Activated T-helper 17 cell treated with anti-CD3 and anti-CD28 coated beads, Interleukin-2, amount 50 U/mL, for 72 hours (primary cell): ENCODE measurements at regions not wholly inside any gene's neighbourhood (a gene's known extent, or its start where the extent isn't known, plus 50 kb on each side); places are given as distances from the start of the nearest gene placed in this dataset.

Experiments used
- ATAC-seq: fragments of 150-1000 bp; cut with Tn5 transposase; replicated peaks from 2 replicates; pipeline ENCODE4 v1.10.0; 2021; ENCODE audit warnings: mild to moderate bottlenecking, moderate library complexity
- H3K27ac Mint-ChIP-seq: one replicate; pipeline ENCODE4 v1.8.0; 2022; ENCODE audit warnings: mixed read lengths
- H3K27me3 Mint-ChIP-seq: one replicate; pipeline ENCODE4 v1.8.0; 2022; ENCODE audit warnings: mixed read lengths
- H3K36me3 Mint-ChIP-seq: one replicate; pipeline ENCODE4 v1.8.0; 2022; ENCODE audit warnings: low read depth, mild to moderate bottlenecking, mixed read lengths
- H3K4me1 Mint-ChIP-seq: one replicate; pipeline ENCODE4 v1.8.0; 2022; ENCODE audit warnings: mixed read lengths
- H3K4me3 Mint-ChIP-seq: one replicate; pipeline ENCODE4 v1.8.0; 2022; ENCODE audit warnings: mild to moderate bottlenecking, mixed read lengths
- H3K9me3 Mint-ChIP-seq: one replicate; pipeline ENCODE4 v1.8.0; 2022; ENCODE audit warnings: mixed read lengths

- Mint-ChIP-seq H3K4me1 (peaks cover 29% of the 10 kb centered on the region), H3K27ac (no peak overlapping the region), H3K9me3 (no peaks in the 10 kb centered on the region), H3K4me3 (peak overlapping the region; percentile 61), H3K36me3 (peaks cover 6% of the 10 kb centered on the region), H3K27me3 (no peaks in the 10 kb centered on the region)
- ATAC-seq: no peak
These were observed 78.3 kb downstream of the NDUFS5 start for GRCh38 chr1:39104158-39105060.

- Mint-ChIP-seq H3K4me3 (peak overlapping the region; percentile 61), H3K27me3 (no peaks in the 10 kb centered on the region), H3K36me3 (peaks cover 6% of the 10 kb centered on the region), H3K9me3 (no peaks in the 10 kb centered on the region), H3K27ac (peak overlapping the region; percentile 84), H3K4me1 (peaks cover 30% of the 10 kb centered on the region)
- peak; percentile 63 for ATAC-seq
These were observed 79.1 kb downstream of the NDUFS5 start for GRCh38 chr1:39105061-39105840.

DNA sequence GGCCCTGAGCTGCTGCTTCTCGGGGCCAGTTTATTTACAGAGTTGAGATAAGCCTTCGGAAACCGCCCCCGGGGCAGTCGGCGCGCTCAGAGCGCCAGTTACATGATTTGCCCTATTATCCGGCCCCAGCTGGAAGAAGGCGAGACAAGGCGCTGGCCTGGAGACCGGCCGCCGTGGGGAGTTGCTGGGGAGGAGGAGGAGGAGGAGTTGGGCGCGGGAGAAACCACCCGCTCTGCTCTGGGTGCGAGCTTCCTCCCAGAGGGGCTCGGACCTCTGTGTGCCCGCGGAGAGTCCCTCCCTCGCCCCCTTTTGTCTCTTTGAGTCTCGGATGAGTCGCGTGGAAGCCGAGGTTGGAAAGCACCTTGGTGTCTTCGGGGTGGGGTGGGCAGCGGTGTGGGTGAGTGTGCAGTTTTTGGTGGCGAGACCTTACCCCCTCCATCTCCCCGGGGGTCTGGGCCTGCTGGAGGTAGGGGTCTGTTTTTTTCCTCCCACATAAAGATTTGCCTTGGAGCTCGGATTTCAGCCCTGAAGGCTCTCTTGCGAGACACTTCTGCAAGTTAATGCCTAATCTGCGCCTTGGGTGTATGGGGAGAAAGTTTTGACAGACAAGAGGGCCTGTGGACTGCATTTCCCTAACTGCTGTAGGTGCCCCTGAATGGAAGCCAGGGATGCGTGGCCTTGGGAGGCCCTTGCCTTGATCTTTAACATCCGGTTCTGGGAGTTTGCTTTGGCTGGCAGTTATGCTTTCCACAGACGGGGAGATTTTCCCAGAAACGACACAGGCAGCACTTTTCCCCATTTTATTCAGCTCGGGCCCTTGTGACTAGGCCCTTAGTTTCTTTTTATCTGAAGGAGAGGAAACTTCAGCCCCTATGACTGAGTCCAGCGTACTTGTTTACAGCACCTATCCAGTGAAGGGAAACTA, 80.0 kb downstream of the NDUFS5 start:
- H3K27me3 Mint-ChIP-seq: no peaks in the 10 kb centered on the region
- peaks cover 34% of the 10 kb centered on the region for H3K4me1 Mint-ChIP-seq
- no peaks in the 10 kb centered on the region for H3K9me3 Mint-ChIP-seq
- ATAC-seq: peak; percentile 37
- H3K36me3 Mint-ChIP-seq: peaks cover 6% of the 10 kb centered on the region
- H3K27ac Mint-ChIP-seq: peak overlapping the region; percentile 84
- no peak overlapping the region for H3K4me3 Mint-ChIP-seq

- Mint-ChIP-seq H3K9me3 (no peaks in the 10 kb centered on the region), H3K4me3 (no peak overlapping the region), H3K36me3 (peaks cover 6% of the 10 kb centered on the region), H3K27ac (peak overlapping the region; percentile 84), H3K27me3 (no peaks in the 10 kb centered on the region), H3K4me1 (peaks cover 34% of the 10 kb centered on the region)
- ATAC-seq: no peak
These were observed 80.7 kb downstream of the NDUFS5 start for GRCh38 chr1:39106801-39107327.

DNA sequence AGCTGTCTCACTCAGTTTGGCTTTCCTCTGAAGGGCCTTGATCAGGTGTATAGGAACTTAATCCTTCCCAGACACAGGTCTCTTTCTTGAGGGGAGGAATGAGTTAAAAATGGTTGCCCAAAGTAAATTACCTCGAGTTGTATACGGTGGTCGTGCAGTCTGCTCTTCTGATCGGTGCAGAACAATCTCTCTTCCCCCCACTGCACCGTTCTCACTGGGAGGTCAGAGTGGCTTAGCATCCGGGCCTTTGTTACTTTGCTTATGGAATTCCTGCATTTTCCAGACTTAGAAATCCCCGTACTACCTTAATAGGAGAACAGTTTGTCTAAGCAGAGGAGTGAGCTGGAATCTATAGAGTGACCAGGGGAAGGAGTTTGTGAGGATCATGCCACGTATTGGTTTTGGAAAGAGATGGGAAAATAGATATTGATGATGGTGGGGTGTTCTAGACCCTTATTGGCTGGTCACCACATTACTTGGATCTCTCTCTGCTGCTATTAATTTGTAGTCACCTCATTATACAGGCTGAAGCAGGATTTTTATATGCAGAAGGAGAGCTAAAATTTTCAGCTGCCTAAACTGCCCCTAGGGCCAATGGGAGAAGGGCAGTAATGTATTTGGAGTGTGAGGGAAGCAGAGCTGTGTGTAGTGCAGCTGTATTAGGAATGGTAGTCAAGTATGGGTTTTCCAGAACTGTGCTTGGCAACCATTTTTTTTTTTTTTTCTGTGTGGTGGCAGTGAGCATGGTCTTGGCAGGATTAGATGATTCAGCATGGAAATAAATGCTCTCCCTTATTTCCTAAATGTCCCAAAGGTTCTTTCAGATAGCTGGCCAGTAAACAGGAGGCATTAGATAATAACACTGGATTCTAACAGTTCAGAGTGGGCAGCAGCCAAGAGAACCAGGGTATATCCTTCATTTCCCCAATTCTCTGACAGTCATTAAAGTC, 81.5 kb downstream of the NDUFS5 start:
- no peak overlapping the region for H3K4me3 Mint-ChIP-seq
- H3K36me3 Mint-ChIP-seq: peaks cover 6% of the 10 kb centered on the region
- no peaks in the 10 kb centered on the region for H3K27me3 Mint-ChIP-seq
- H3K9me3 Mint-ChIP-seq: no peaks in the 10 kb centered on the region
- H3K4me1 Mint-ChIP-seq: peaks cover 27% of the 10 kb centered on the region
- no peak for ATAC-seq
- no peak overlapping the region for H3K27ac Mint-ChIP-seq

DNA sequence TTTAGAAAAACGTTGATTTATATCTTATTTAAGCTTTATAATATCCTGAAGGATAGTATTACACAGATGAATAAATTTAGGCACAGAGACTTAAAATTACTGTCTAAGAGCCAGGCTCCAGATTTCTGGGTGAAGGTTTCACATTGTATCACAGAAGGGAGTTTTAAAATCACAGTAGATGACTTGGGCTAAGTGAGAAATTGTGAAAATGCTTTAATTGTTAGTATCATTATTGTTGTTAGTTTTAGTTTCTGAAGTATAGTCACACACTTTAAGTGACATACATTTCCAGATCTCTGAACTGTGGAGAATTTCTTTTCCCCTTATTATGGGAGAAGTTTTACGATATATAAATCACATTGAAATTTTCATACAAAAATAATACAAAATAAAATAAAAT, 83.5 kb downstream of the NDUFS5 start:
- H3K27me3 Mint-ChIP-seq: no peaks in the 10 kb centered on the region
- H3K9me3 Mint-ChIP-seq: no peaks in the 10 kb centered on the region
- ATAC-seq: peak; percentile 66
- H3K4me1 Mint-ChIP-seq: peaks cover 10% of the 10 kb centered on the region
- peaks cover 6% of the 10 kb centered on the region for H3K36me3 Mint-ChIP-seq
- H3K4me3 Mint-ChIP-seq: no peak overlapping the region
- no peak overlapping the region for H3K27ac Mint-ChIP-seq

DNA sequence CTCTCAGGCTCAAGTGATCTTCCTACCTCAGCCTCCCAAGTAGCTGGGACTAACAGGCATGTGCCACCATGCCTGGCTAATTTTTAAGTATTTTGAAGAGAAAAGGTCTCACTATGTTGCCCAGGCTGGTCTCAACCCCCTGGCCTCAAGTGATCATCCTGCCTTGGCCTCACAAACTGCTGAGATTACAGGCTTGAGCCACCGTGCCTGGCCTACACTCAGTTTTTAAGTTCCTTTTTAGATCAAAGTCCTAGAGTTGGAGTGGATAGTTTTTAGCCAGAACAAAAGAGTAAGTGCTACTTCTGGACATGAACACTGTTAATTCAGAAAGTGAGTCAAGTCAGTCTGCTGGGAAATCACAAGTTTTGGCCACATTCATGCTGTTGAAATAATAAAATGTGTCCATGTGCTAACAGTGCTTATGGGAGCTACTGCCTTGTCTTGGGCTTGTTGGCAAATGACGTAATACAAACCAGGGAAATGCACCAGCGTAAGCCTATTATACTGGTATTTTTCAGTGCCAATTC, 84.2 kb downstream of the NDUFS5 start:
- no peak for ATAC-seq
- Mint-ChIP-seq H3K4me3 (no peak overlapping the region), H3K36me3 (peaks cover 6% of the 10 kb centered on the region), H3K9me3 (no peaks in the 10 kb centered on the region), H3K27ac (peak overlapping the region; percentile 55), H3K4me1 (peaks cover 9% of the 10 kb centered on the region), H3K27me3 (no peaks in the 10 kb centered on the region)

GRCh38 chr1:39110882-39111281, 84.7 kb downstream of the NDUFS5 start:
- Mint-ChIP-seq H3K36me3 (peaks cover 6% of the 10 kb centered on the region), H3K9me3 (no peaks in the 10 kb centered on the region), H3K27me3 (no peaks in the 10 kb centered on the region), H3K4me3 (no peak overlapping the region), H3K27ac (peak overlapping the region; percentile 55), H3K4me1 (peaks cover 9% of the 10 kb centered on the region)
- ATAC-seq: no peak

- H3K27ac Mint-ChIP-seq: no peak overlapping the region
- H3K9me3 Mint-ChIP-seq: no peaks in the 10 kb centered on the region
- no peaks in the 10 kb centered on the region for H3K27me3 Mint-ChIP-seq
- H3K36me3 Mint-ChIP-seq: no peaks in the 10 kb centered on the region
- no peak for ATAC-seq
- H3K4me1 Mint-ChIP-seq: peaks cover 10% of the 10 kb centered on the region
- H3K4me3 Mint-ChIP-seq: no peak overlapping the region
These were observed 87.1 kb downstream of the NDUFS5 start for GRCh38 chr1:39113109-39113743.

- no peak overlapping the region for H3K4me3 Mint-ChIP-seq
These were observed 89.0 kb upstream of the MACF1 start for GRCh38 chr1:39115271-39116110.

GRCh38 chr1:39116116-39116607, 88.3 kb upstream of the MACF1 start:
- H3K36me3 Mint-ChIP-seq: no peaks in the 10 kb centered on the region
- no peak overlapping the region for H3K27ac Mint-ChIP-seq
- peak; percentile 60 for ATAC-seq
- H3K9me3 Mint-ChIP-seq: no peaks in the 10 kb centered on the region
- H3K27me3 Mint-ChIP-seq: no peaks in the 10 kb centered on the region
- H3K4me1 Mint-ChIP-seq: peaks cover 5% of the 10 kb centered on the region
- H3K4me3 Mint-ChIP-seq: no peak overlapping the region

More at GRCh38 chr1:39115271-39116110, 89.0 kb upstream of the MACF1 start:
- Mint-ChIP-seq H3K36me3 (no peaks in the 10 kb centered on the region), H3K27ac (no peak overlapping the region), H3K9me3 (no peaks in the 10 kb centered on the region), H3K4me1 (peaks cover 6% of the 10 kb centered on the region), H3K27me3 (no peaks in the 10 kb centered on the region)
- ATAC-seq: peak; percentile 84
